Sigmoid colon (tissue), 6 donors: ENCODE measurements at regions not wholly inside any gene's neighbourhood (a gene's known extent, or its start where the extent isn't known, plus 50 kb on each side); places are given as distances from the start of the nearest gene placed in this dataset.

Source experiments
- DNase-seq: peaks from one replicate; pipeline ENCODE4 v3.0.0-alpha.2; 2019
- H3K27ac ChIP-seq, 4 donors: fragments of 200-600 bp; sonication (generic); one replicate each; pipeline ENCODE4 v1.5.1; 2016 to 2019; ENCODE audit warnings: mild to moderate bottlenecking in 1 of 4
- H3K27me3 ChIP-seq, 3 donors: fragments of 200-600 bp; sonication (generic); one replicate each; pipeline ENCODE4 v1.5.1; 2019; ENCODE audit warnings: mild to moderate bottlenecking in 1 of 3
- H3K36me3 ChIP-seq, 4 donors: fragments of 200-600 bp; sonication (generic); one replicate each; pipeline ENCODE4 v1.5.1; 2016 to 2019
- H3K4me1 ChIP-seq, 4 donors: fragments of 200-600 bp; sonication (generic); one replicate each; pipeline ENCODE4 v1.5.1; 2017 to 2019
- H3K4me3 ChIP-seq, 4 donors: fragments of 200-600 bp; sonication (generic); one replicate each; pipeline ENCODE4 v1.5.1; 2017 to 2019; ENCODE audit warnings: mild to moderate bottlenecking in 2 of 4, moderate library complexity in 1 of 4
- H3K9me3 ChIP-seq, 4 donors: fragments of 200-600 bp in 3 of 4; sonication (generic) in 3 of 4; one replicate each; pipeline versions ENCODE4 v1.5.1 to v1.6.1; 2013 to 2019
- EP300 ChIP-seq, 4 donors: sonication (generic); formaldehyde crosslinking; IDR thresholded peaks; one replicate each; pipeline ENCODE4 v1.6.1; 2017; ENCODE audit warnings: antibody characterized with exemption in 4 of 4
- POLR2A ChIP-seq, 2 donors: fragments of 450-650 bp; IDR thresholded peaks; one replicate each; pipeline ENCODE4 v1.6.1; 2016; ENCODE audit warnings: antibody characterized with exemption in 2 of 2, mild to moderate bottlenecking in 2 of 2, moderate library complexity in 2 of 2
- POLR2AphosphoS5 ChIP-seq, 4 donors: sonication (generic); formaldehyde crosslinking; IDR thresholded peaks; one replicate each; pipeline ENCODE4 v1.6.1; 2017; ENCODE audit warnings: antibody characterized with exemption in 4 of 4
- WGBS, 2 donors: extraction: QIAGEN DNeasy Blood & Tissue Kit; methylation state at CpG; one replicate each; pipeline ENCODE4 v1.1.7; 2013; 5-methylcytosine and 5-hydroxymethylcytosine counted together
- intact Hi-C: fragments of 100-400 bp; cut with DNase I; formaldehyde crosslinking; loops from one replicate; pipeline ENCODE4 v1.15.1; 2023
- TF ChIP-seq, protein P1 (sequence below), 4 experiments: fragments of 450-650 bp in 3 of 4; fragments of 200-600 bp in 1 of 4; IDR thresholded peaks; one replicate each; pipeline ENCODE4 v1.5.1; 2016 to 2019; ENCODE audit warnings: antibody characterized with exemption in 4 of 4, mild to moderate bottlenecking in 3 of 4, moderate library complexity in 2 of 4
- donor health status: healthy with polysubstance abuse.
- donor health status: healthy.

DNA sequence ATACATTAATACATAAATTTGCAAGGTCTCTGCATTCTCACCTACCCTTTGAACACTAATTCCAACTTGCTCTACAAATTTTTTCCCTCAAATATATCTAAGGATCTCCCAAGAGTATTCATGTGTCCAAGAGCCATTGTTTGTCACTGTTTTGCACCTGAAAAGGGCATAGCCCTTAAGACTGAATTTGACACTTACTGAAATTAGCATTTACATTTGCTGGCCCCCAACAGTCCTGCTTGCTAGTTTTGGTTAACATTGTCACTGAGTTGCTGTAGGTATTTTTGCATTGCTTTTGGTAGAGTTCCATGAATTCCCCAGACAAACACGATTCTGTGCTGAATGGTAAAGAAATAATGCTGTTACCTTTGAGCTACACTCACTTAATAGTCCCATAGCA, 57.3 kb downstream of the KCNA4 start:
- H3K4me3 ChIP-seq = no peak overlapping the region
- H3K27me3 ChIP-seq = no peaks in the 10 kb centered on the region
- no peak for DNase-seq
- 5 to 20% methylated on average over 1 of the region's 1 CpG for WGBS, 2 donors
- intact Hi-C loops = no loop called here
- H3K27ac ChIP-seq = no peak overlapping the region
- H3K9me3 ChIP-seq = no peaks in the 10 kb centered on the region
- H3K4me1 ChIP-seq = no peaks in the 10 kb centered on the region
- TF ChIP-seq POLR2A (IDR thresholded peaks at IDR 0.05) (no peak), EP300 (IDR thresholded peaks at IDR 0.05) (no peak), POLR2AphosphoS5 (IDR thresholded peaks at IDR 0.05) (no peak)
- TF ChIP-seq, protein P1, sequence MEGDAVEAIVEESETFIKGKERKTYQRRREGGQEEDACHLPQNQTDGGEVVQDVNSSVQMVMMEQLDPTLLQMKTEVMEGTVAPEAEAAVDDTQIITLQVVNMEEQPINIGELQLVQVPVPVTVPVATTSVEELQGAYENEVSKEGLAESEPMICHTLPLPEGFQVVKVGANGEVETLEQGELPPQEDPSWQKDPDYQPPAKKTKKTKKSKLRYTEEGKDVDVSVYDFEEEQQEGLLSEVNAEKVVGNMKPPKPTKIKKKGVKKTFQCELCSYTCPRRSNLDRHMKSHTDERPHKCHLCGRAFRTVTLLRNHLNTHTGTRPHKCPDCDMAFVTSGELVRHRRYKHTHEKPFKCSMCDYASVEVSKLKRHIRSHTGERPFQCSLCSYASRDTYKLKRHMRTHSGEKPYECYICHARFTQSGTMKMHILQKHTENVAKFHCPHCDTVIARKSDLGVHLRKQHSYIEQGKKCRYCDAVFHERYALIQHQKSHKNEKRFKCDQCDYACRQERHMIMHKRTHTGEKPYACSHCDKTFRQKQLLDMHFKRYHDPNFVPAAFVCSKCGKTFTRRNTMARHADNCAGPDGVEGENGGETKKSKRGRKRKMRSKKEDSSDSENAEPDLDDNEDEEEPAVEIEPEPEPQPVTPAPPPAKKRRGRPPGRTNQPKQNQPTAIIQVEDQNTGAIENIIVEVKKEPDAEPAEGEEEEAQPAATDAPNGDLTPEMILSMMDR (IDR thresholded peaks at IDR 0.05) = no peak
- no peaks in the 10 kb centered on the region for H3K36me3 ChIP-seq

DNA sequence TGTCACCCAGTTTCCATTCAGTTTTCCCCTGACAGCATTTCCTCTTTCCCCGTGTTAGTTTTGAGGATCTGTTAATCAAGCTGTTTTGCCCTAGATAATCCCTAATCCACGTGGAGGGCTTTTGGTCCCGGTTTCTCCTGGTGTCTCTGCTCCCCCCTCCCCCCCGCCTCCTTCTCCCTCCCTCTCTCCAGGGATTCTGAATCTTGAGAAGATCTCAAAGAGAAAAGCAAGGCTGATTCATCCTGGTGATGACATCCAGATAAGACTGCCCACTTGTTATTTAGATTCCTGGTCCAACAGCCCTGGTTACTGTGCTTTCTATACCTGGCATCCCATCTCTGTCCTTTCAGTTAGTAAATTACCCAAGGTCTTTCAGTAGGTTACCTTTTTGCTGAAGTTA, 59.4 kb downstream of the KCNA4 start:
- Histone ChIP-seq H3K36me3 (no peaks in the 10 kb centered on the region), H3K9me3 (no peaks in the 10 kb centered on the region), H3K27ac (no peak overlapping the region), H3K4me3 (no peak overlapping the region), H3K27me3 (no peaks in the 10 kb centered on the region), H3K4me1 (no peaks in the 10 kb centered on the region)
- no peak for DNase-seq
- 29 to 42% methylated on average over 4 of the region's 4 CpGs for WGBS, 2 donors
- TF ChIP-seq POLR2AphosphoS5 (IDR thresholded peaks at IDR 0.05) (no peak), POLR2A (IDR thresholded peaks at IDR 0.05) (no peak), EP300 (IDR thresholded peaks at IDR 0.05) (no peak)
- intact Hi-C loops = no loop called here

DNA sequence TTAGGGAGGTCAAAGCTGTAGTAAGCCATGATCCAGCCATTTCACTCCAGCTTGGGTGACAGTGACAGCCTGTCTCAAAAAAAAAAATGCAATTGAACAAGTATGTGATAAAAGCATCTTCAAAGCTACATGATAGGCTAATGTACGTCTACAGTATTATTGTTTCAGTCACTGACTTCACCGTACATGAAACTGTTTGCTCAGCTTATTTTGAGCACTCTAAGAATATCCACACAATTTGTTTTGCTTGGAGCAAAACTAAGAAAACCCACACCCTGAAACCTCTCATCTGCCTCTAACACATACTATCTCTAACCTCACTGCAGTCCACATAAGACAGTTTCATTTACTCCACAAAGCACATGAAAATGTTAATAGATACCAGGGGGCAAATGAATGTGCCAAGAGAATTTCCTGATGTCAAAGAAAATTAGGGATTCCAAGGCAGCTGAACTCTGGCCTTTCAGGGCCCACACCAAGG, 60.7 kb downstream of the KCNA4 start:
- no peaks in the 10 kb centered on the region for H3K9me3 ChIP-seq
- H3K27me3 ChIP-seq = no peaks in the 10 kb centered on the region
- TF ChIP-seq POLR2A (IDR thresholded peaks at IDR 0.05) = no peak
- no peaks in the 10 kb centered on the region for H3K36me3 ChIP-seq
- H3K4me3 ChIP-seq = no peak overlapping the region
- DNase-seq = no peak
- H3K27ac ChIP-seq = no peak overlapping the region
- intact Hi-C loops = no loop called here
- 87% methylated on average over 2 of the region's 2 CpGs for WGBS, 2 donors
- H3K4me1 ChIP-seq = no peaks in the 10 kb centered on the region

DNA sequence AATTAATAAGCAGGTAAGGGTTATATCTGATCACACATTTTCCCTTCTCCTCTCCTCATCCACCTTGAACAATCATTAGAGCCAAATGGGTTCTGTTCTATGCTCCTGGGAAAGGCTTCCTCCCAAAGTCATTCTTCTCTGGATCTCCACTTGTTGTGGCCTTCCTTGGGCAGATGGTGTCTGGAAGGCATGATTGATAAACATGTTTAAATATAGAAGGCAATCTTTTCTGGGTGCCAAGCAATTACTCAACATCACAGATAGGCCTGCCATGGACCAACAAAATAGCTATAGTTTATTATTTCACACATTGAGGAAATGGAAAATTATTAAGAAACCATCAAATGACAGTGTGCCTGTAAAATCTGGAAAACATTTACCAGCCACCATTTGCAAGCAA, 73.5 kb downstream of the KCNA4 start:
- H3K4me1 ChIP-seq = no peaks in the 10 kb centered on the region
- DNase-seq = no peak
- intact Hi-C loops = no loop called here
- no peaks in the 10 kb centered on the region for H3K27me3 ChIP-seq
- H3K9me3 ChIP-seq = no peaks in the 10 kb centered on the region
- TF ChIP-seq EP300 (IDR thresholded peaks at IDR 0.05) = no peak
- no peak for TF ChIP-seq POLR2A (IDR thresholded peaks at IDR 0.05)
- no peak for TF ChIP-seq POLR2AphosphoS5 (IDR thresholded peaks at IDR 0.05)
- TF ChIP-seq, protein P1 (IDR thresholded peaks at IDR 0.05) = no peak
- H3K36me3 ChIP-seq = no peaks in the 10 kb centered on the region
- H3K4me3 ChIP-seq = no peak overlapping the region
- no peak overlapping the region for H3K27ac ChIP-seq

DNA sequence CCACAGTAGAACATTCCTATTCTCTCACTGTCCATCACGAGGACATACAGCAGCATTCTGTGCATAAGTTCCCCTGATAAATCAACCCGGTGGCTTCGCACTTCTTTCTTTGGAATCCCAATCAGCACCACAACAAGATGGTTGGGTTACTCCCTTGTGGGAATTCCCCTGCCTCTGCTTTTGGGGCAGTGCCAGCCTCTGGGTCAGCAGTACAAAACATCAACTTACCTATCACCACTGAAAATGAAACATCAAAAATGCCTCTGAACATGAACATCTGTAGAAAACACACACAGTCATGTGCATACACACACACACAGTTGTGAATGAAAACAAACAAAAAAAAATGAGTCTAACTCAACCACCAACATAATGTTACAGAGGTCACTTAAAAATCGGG, 79.3 kb downstream of the KCNA4 start:
- Histone ChIP-seq H3K4me3 (no peak overlapping the region), H3K27me3 (no peaks in the 10 kb centered on the region), H3K27ac (no peak overlapping the region), H3K36me3 (no peaks in the 10 kb centered on the region), H3K4me1 (no peaks in the 10 kb centered on the region), H3K9me3 (no peaks in the 10 kb centered on the region)
- TF ChIP-seq EP300 (IDR thresholded peaks at IDR 0.05) = no peak
- no peak for TF ChIP-seq POLR2AphosphoS5 (IDR thresholded peaks at IDR 0.05)
- TF ChIP-seq, protein P1 (IDR thresholded peaks at IDR 0.05) = no peak
- no peak for TF ChIP-seq POLR2A (IDR thresholded peaks at IDR 0.05)
- 86 to 87% methylated on average over 4 of the region's 4 CpGs for WGBS, 2 donors
- intact Hi-C loops = no loop called here
- DNase-seq = no peak

DNA sequence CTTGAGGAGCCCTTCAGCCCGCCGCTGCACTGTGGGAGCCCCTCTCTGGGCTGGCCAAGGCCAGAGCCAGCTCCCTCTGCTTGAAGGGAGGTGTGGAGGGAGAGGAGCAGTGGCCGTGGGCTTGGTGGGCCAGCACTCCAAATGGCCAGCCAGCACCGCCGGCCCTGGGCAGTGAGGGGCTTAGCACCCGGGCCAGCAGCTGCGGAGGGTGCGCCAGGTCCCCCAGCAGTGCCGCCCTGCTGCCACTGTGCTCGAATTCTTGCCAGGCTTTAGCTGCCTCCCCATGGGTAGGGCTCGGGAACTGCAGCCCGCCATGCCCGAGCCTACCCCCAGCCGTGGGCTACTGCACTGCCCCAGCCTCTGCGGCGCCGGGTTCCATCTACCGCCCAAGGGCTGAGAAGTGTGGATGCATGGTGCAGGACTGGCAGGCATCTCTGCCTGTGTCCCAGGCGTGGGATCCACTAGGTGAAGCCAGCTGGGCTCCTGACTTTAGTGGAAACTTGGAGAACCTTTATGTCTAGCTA, 82.7 kb downstream of the KCNA4 start:
- 84 to 89% methylated on average over 19 of the region's 19 CpGs for WGBS, 2 donors
- no peaks in the 10 kb centered on the region for H3K4me1 ChIP-seq
- intact Hi-C loops = no loop called here
- no peak for TF ChIP-seq POLR2AphosphoS5 (IDR thresholded peaks at IDR 0.05)
- TF ChIP-seq EP300 (IDR thresholded peaks at IDR 0.05) = no peak
- no peak for TF ChIP-seq POLR2A (IDR thresholded peaks at IDR 0.05)
- H3K27ac ChIP-seq = no peak overlapping the region
- no peak for DNase-seq
- no peaks in the 10 kb centered on the region for H3K9me3 ChIP-seq
- no peaks in the 10 kb centered on the region for H3K36me3 ChIP-seq
- no peaks in the 10 kb centered on the region for H3K27me3 ChIP-seq
- H3K4me3 ChIP-seq = no peak overlapping the region
